GM12878 (cell line): ENCODE measurements at regions not wholly inside any gene's neighbourhood (a gene's known extent, or its start where the extent isn't known, plus 50 kb on each side); places are given as distances from the start of the nearest gene placed in this dataset.

ENCODE experiments used
- ATAC-seq: fragments of 200-7000 bp; cut with Tn5 transposase; 3 replicates; pipeline ENCODE4 v1.9.1; 2020; ENCODE audit warnings: mild to moderate bottlenecking, moderate library complexity
- BruUV-seq: library from RNA; stranded (reverse); fragments of 400-500 nt; replicated peaks from 2 replicates; lab custom pipeline; 2021; lab: Mats Ljungman, UMichigan
- CTCF ChIA-PET: fragments of 300-600 bp; sonication (Branson Sonifier 250); formaldehyde crosslinking; extraction: SDS; loops from one replicate; lab custom pipeline; 2021; ENCODE audit warnings: inconsistent platforms; lab: Yijun Ruan, JAX
- POLR2A ChIA-PET: fragments of 350-600 bp; formaldehyde crosslinking; extraction: SDS; loops from one replicate; lab custom pipeline; 2021; ENCODE audit warnings: inconsistent platforms; lab: Charles Lee
- RAD21 ChIA-PET: fragments of 300-600 bp; sonication (Branson Sonifier 250); formaldehyde crosslinking; loops from one replicate; lab custom pipeline; 2023; ENCODE audit warnings: antibody characterized with exemption; ENCODE audit not compliant: unreplicated experiment; lab: Charles Lee
- SMC1A ChIA-PET: fragments of 300-600 bp; sonication (Branson Sonifier 250); formaldehyde crosslinking; loops from one replicate; lab custom pipeline; 2023; ENCODE audit not compliant: unreplicated experiment, uncharacterized antibody; lab: Charles Lee
- DNase-seq: peaks from one replicate; pipeline ENCODE4 v3.0.0-alpha.2; 2011; ENCODE audit warnings: low read depth, low spot score
- FAIRE-seq: peaks from 3 replicates; lab custom pipeline; 2011; peaks lifted over from hg19 to GRCh38; lab: Jason Lieb, UNC
- H2AFZ ChIP-seq: 2 replicates; pipeline ENCODE4 v1.6.0; 2011; ENCODE audit warnings: low read depth, low read length, control low read depth; ENCODE audit not compliant: control insufficient read depth
- H3K27ac ChIP-seq: 2 replicates; pipeline ENCODE4 v1.5.1; 2011; ENCODE audit warnings: control low read depth; ENCODE audit not compliant: control insufficient read depth, insufficient read depth
- H3K27me3 ChIP-seq, 2 experiments: replicated peaks in 1 of 2; 2 replicates each; pipeline versions ENCODE4 v1.6.0 to v1.6.1; 2011; ENCODE audit warnings: low read length in 1 of 2; ENCODE audit not compliant: control insufficient read depth in 2 of 2, insufficient read depth in 2 of 2
- H3K36me3 ChIP-seq, 2 experiments: 2 replicates each; pipeline ENCODE4 v1.5.1; 2011; ENCODE audit warnings: low read length in 1 of 2; ENCODE audit not compliant: control insufficient read depth in 2 of 2, insufficient read depth in 2 of 2
- H3K4me1 ChIP-seq: 2 replicates; pipeline ENCODE4 v1.6.1; 2011; ENCODE audit warnings: mild to moderate bottlenecking, low read length, moderate library complexity, mixed read lengths; ENCODE audit not compliant: control insufficient read depth, insufficient read depth
- H3K4me2 ChIP-seq: 2 replicates; pipeline ENCODE4 v1.6.0; 2011; ENCODE audit warnings: control low read depth; ENCODE audit not compliant: control insufficient read depth, insufficient read depth
- H3K4me3 ChIP-seq: fragments of 200-600 bp; sonication (generic); 2 replicates; pipeline ENCODE4 v1.5.1; 2016
- H3K79me2 ChIP-seq: 2 replicates; pipeline ENCODE4 v1.6.0; 2011; ENCODE audit warnings: low read length; ENCODE audit not compliant: control insufficient read depth, insufficient read depth
- H3K9ac ChIP-seq: 2 replicates; pipeline ENCODE4 v1.8.0; 2011; ENCODE audit warnings: low read length, control low read depth, mixed read lengths; ENCODE audit not compliant: control insufficient read depth, insufficient read depth
- H3K9me3 ChIP-seq: replicated peaks from 3 replicates; pipeline ENCODE4 v1.5.1; 2011; ENCODE audit warnings: mild to moderate bottlenecking, low read length; ENCODE audit not compliant: control insufficient read depth, insufficient read depth
- H4K20me1 ChIP-seq: 2 replicates; pipeline ENCODE4 v1.6.0; 2011; ENCODE audit not compliant: control insufficient read depth, insufficient read depth
- BACH1 ChIP-seq: fragments of 450-650 bp; IDR thresholded peaks from 2 replicates; pipeline ENCODE4 v1.6.1; 2017; ENCODE audit warnings: mild to moderate bottlenecking, borderline replicate concordance
- BMI1 ChIP-seq: fragments of 450-650 bp; IDR thresholded peaks from 2 replicates; pipeline ENCODE4 v1.6.1; 2016; ENCODE audit warnings: mild to moderate bottlenecking, moderate library complexity, borderline replicate concordance
- EED ChIP-seq: sonication (generic); IDR thresholded peaks from 2 replicates; pipeline ENCODE4 v1.6.1; 2016; ENCODE audit warnings: antibody characterized with exemption, low read depth
- ESRRA ChIP-seq: IDR thresholded peaks from 2 replicates; pipeline ENCODE4 v1.6.1; 2012; ENCODE audit warnings: mild to moderate bottlenecking, low read length, improper control_type of control experiment
- GATAD2B ChIP-seq: fragments of 450-650 bp; conservative IDR thresholded peaks from 2 replicates; pipeline ENCODE4 v1.6.1; 2017; ENCODE audit warnings: low read depth, mild to moderate bottlenecking, moderate library complexity
- HDAC6 ChIP-seq: fragments of 200-600 bp; sonication (generic); IDR thresholded peaks from one replicate; pipeline ENCODE4 v1.8.0; 2017; ENCODE audit warnings: antibody characterized with exemption; ENCODE audit not compliant: unreplicated experiment
- MXI1 ChIP-seq: fragments of 150-350 bp; IDR thresholded peaks from 2 replicates; pipeline ENCODE4 v1.6.1; 2011; ENCODE audit warnings: low read depth, mild to moderate bottlenecking, inconsistent platforms, low read length, improper control_type of control experiment
- MYC ChIP-seq: IDR thresholded peaks from 2 replicates; pipeline ENCODE4 v1.6.1; 2011; ENCODE audit warnings: mild to moderate bottlenecking, low read length, moderate library complexity, inconsistent platforms; ENCODE audit not compliant: insufficient read depth, insufficient replicate concordance, insufficient read length, severe bottlenecking
- NFIC ChIP-seq: IDR thresholded peaks from 2 replicates; pipeline ENCODE4 v1.6.1; 2012; ENCODE audit warnings: low read depth, mild to moderate bottlenecking, inconsistent platforms, low read length, moderate library complexity
- NFXL1 ChIP-seq: fragments of 450-650 bp; IDR thresholded peaks from 2 replicates; pipeline ENCODE4 v1.6.1; 2017; ENCODE audit warnings: antibody characterized with exemption, mild to moderate bottlenecking, borderline replicate concordance
- PAX5 ChIP-seq: IDR thresholded peaks from 2 replicates; pipeline ENCODE4 v1.6.1; 2011; ENCODE audit warnings: low read depth, low read length, borderline replicate concordance
- POLR2AphosphoS2 ChIP-seq: IDR thresholded peaks from 2 replicates; pipeline ENCODE4 v1.6.1; 2011; ENCODE audit warnings: low read depth, mild to moderate bottlenecking, low read length, improper control_type of control experiment, moderate library complexity
- SP1 ChIP-seq: IDR thresholded peaks from one replicate; pipeline ENCODE4 v1.6.1; 2011; ENCODE audit warnings: low read depth, low read length
- SPI1 ChIP-seq: IDR thresholded peaks from 2 replicates; pipeline ENCODE4 v1.6.1; 2011; ENCODE audit warnings: low read depth, mild to moderate bottlenecking, low read length, moderate library complexity, borderline replicate concordance; ENCODE audit not compliant: insufficient read depth
- TCF12 ChIP-seq: IDR thresholded peaks from 2 replicates; pipeline ENCODE4 v1.6.1; 2011; ENCODE audit warnings: low read depth, mild to moderate bottlenecking, low read length
- ZBED1 ChIP-seq: IDR thresholded peaks from 2 replicates; pipeline ENCODE4 v1.6.1; 2016; ENCODE audit warnings: borderline replicate concordance
- WGBS: methylation state at CpG from one replicate; pipeline ENCODE4 v1.1.6; 2016; ENCODE audit warnings: low lambda C conversion rate; ENCODE audit not compliant: insufficient replicate concordance, insufficient coverage; ENCODE audit errors: missing lambda C conversion rate; 5-methylcytosine and 5-hydroxymethylcytosine counted together
- in situ Hi-C: fragments of 300-500 bp; cut with MboI; formaldehyde crosslinking; loops from 9 replicates; pipeline ENCODE4 v1.14.3; 2018; ENCODE audit warnings: mixed read lengths
- intact Hi-C: fragments of 100-400 bp; cut with micrococcal nuclease; formaldehyde crosslinking; loops from one replicate; pipeline ENCODE4 v1.14.2; 2022; ENCODE audit not compliant: unreplicated experiment
- TF ChIP-seq, protein P1 (sequence below): IDR thresholded peaks from 2 replicates; pipeline ENCODE4 v1.6.1; 2012; ENCODE audit warnings: mild to moderate bottlenecking, low read depth, low read length

DNA sequence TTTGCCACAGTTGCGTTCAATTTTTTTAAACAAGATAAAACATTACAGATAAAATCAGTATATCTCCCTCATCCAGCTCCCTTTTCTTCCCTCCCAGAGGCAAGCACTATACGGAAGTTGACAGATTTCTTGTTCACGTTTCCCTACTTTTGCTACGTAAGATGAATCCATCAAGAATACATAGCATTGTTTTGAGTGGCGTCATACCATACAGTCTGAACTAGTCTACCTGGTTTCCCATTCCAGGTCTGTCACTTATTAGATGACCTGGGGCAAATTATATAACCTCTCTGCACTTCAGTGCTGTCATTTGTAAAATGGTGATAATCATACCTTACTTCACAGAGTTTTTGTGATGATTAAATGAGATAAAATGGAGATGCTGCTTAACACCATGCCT is 184.3 kb upstream of the SOX4 start:
- no peak for FAIRE-seq

DNA sequence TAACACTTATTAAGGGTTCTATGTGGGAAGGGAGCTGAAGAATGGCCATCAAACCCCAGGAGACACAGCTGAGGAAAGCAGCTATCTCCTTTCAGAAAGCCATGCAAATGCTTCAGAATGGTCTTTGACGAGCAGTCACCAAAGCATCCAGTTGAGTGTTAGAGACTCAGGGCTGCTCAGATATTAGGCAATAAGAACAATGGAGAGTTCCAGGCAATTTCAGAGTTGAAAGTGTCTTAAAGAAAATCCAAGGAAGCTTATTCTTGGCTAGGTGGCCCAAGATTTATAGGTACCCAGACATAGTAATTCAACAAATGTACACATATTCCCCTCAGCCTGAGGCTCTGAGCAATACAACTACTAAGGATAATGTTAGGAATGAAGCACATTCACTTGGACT is 180.1 kb upstream of the SOX4 start:
- in situ Hi-C loops: no loop called here
- no peak overlapping the region for H3K9ac ChIP-seq
- H3K4me3 ChIP-seq: no peak overlapping the region
- RAD21 ChIA-PET: no interaction called here
- no peaks in the 10 kb centered on the region for H3K79me2 ChIP-seq
- H3K4me2 ChIP-seq: no peak overlapping the region
- BruUV-seq: no TSS peak
- SMC1A ChIA-PET: no interaction called here
- no peak overlapping the region for H2AFZ ChIP-seq
- ATAC-seq (no peak), DNase-seq (no peak), FAIRE-seq (no peak)
- CTCF ChIA-PET: interaction anchor here (0.7 kb wide), 1 partner anchor 20 kb away, joined by 3 read pairs; no protein-coding TSS in a partner anchor
- no peak overlapping the region for H3K27ac ChIP-seq
- no peaks in the 10 kb centered on the region for H3K9me3 ChIP-seq
- 39% methylated on average over 1 of the region's 1 CpG for WGBS
- H4K20me1 ChIP-seq: no peaks in the 10 kb centered on the region
- no peaks in the 10 kb centered on the region for H3K27me3 ChIP-seq
- POLR2A ChIA-PET: no interaction called here
- no peaks in the 10 kb centered on the region for H3K4me1 ChIP-seq
- no peaks in the 10 kb centered on the region for H3K36me3 ChIP-seq
- intact Hi-C loops: no loop called here
- TF ChIP-seq EED (no peak), ESRRA (no peak), TCF12 (no peak), MYC (no peak), HDAC6 (no peak), MXI1 (no peak), NFXL1 (no peak), BMI1 (no peak), SP1 (no peak), NFIC (no peak), ZBED1 (no peak)
- TF ChIP-seq, protein P1, sequence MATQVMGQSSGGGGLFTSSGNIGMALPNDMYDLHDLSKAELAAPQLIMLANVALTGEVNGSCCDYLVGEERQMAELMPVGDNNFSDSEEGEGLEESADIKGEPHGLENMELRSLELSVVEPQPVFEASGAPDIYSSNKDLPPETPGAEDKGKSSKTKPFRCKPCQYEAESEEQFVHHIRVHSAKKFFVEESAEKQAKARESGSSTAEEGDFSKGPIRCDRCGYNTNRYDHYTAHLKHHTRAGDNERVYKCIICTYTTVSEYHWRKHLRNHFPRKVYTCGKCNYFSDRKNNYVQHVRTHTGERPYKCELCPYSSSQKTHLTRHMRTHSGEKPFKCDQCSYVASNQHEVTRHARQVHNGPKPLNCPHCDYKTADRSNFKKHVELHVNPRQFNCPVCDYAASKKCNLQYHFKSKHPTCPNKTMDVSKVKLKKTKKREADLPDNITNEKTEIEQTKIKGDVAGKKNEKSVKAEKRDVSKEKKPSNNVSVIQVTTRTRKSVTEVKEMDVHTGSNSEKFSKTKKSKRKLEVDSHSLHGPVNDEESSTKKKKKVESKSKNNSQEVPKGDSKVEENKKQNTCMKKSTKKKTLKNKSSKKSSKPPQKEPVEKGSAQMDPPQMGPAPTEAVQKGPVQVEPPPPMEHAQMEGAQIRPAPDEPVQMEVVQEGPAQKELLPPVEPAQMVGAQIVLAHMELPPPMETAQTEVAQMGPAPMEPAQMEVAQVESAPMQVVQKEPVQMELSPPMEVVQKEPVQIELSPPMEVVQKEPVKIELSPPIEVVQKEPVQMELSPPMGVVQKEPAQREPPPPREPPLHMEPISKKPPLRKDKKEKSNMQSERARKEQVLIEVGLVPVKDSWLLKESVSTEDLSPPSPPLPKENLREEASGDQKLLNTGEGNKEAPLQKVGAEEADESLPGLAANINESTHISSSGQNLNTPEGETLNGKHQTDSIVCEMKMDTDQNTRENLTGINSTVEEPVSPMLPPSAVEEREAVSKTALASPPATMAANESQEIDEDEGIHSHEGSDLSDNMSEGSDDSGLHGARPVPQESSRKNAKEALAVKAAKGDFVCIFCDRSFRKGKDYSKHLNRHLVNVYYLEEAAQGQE: no peak

More for the DNA sequence above, 184.3 kb upstream of the SOX4 start:
- Histone ChIP-seq H3K79me2 (no peaks in the 10 kb centered on the region), H2AFZ (no peak overlapping the region), H3K4me2 (no peak overlapping the region), H3K4me3 (no peak overlapping the region), H3K9me3 (no peaks in the 10 kb centered on the region), H4K20me1 (no peaks in the 10 kb centered on the region), H3K9ac (no peak overlapping the region), H3K4me1 (no peaks in the 10 kb centered on the region), H3K27ac (no peak overlapping the region), H3K27me3 (no peaks in the 10 kb centered on the region), H3K36me3 (no peaks in the 10 kb centered on the region)
- BruUV-seq: no TSS peak
- ChIA-PET POLR2A (no interaction called here), SMC1A (no interaction called here), CTCF (no interaction called here), RAD21 (no interaction called here)
- in situ Hi-C loops: no loop called here
- ATAC-seq: no peak
- TF ChIP-seq PAX5 (no peak), SPI1 (no peak), GATAD2B (no peak), BACH1 (no peak), POLR2AphosphoS2 (no peak)
- intact Hi-C loops: no loop called here
- no peak for DNase-seq
- 58% methylated on average over 5 of the region's 5 CpGs for WGBS
